ENCODE measurements at regions not wholly inside any gene's neighbourhood (a gene's known extent, or its start where the extent isn't known, plus 50 kb on each side); places are given as distances from the start of the nearest gene placed in this dataset.

DNA sequence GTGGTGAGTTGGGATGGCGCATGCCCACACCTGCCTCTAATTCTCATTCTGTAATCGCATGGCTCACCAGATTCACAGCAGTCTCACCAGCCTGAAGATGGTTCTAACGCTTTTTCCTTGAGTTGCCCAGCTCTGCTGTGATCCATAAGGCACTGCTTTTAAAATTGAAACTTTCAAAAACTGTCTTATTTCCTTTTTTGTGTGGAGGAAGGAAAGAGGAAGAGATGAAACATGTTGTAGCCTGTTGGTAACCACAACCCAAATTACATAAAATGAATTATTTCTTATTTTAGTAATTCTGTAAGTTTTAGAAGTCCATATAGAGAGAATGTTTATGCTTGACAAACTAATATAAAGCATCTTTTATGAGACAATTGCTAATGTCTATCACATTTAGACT, 165.4 kb downstream of the RBM43 start:
- no peak for TF ChIP-seq ZBTB17 (tag by site-specific recombination; IDR thresholded peaks at IDR 0.05)
- TF ChIP-seq ZNF48 (tag by site-specific recombination; IDR thresholded peaks at IDR 0.05): no peak
- no peak for TF ChIP-seq ZNF350 (tag by site-specific recombination; IDR thresholded peaks at IDR 0.05)
- TF ChIP-seq ZNF133 (tag by site-specific recombination; IDR thresholded peaks at IDR 0.05): no peak
- TF ChIP-seq ZNF791 (tag by site-specific recombination; IDR thresholded peaks at IDR 0.05): no peak
- TF ChIP-seq HOXA7 (CRISPR knock-in tag; IDR thresholded peaks at IDR 0.05; ENCODE audit: borderline replicate concordance): no peak
- no peak for TF ChIP-seq YY1 (tag by site-specific recombination; IDR thresholded peaks at IDR 0.05)
- TF ChIP-seq ZBTB7A (tag by site-specific recombination; IDR thresholded peaks at IDR 0.05; ENCODE audit: low read depth): no peak
- no peak for TF ChIP-seq SP2 (tag by site-specific recombination; IDR thresholded peaks at IDR 0.05)
- TF ChIP-seq KLF16 (tag by site-specific recombination; IDR thresholded peaks at IDR 0.05): no peak
- no peak for TF ChIP-seq GLI4 (tag by site-specific recombination; IDR thresholded peaks at IDR 0.05)
- TF ChIP-seq ZNF785 (tag by site-specific recombination; IDR thresholded peaks at IDR 0.05): no peak
- TF ChIP-seq, protein P1, sequence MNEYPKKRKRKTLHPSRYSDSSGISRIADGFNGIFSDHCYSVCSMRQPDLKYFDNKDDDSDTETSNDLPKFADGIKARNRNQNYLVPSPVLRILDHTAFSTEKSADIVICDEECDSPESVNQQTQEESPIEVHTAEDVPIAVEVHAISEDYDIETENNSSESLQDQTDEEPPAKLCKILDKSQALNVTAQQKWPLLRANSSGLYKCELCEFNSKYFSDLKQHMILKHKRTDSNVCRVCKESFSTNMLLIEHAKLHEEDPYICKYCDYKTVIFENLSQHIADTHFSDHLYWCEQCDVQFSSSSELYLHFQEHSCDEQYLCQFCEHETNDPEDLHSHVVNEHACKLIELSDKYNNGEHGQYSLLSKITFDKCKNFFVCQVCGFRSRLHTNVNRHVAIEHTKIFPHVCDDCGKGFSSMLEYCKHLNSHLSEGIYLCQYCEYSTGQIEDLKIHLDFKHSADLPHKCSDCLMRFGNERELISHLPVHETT (tag by site-specific recombination; IDR thresholded peaks at IDR 0.05): no peak
- TF ChIP-seq MEIS1 (CRISPR knock-in tag; IDR thresholded peaks at IDR 0.05; ENCODE audit: borderline replicate concordance): no peak
- TF ChIP-seq BCL11B (tag by site-specific recombination; IDR thresholded peaks at IDR 0.05; ENCODE audit: low read depth): no peak
- TF ChIP-seq, protein P2, sequence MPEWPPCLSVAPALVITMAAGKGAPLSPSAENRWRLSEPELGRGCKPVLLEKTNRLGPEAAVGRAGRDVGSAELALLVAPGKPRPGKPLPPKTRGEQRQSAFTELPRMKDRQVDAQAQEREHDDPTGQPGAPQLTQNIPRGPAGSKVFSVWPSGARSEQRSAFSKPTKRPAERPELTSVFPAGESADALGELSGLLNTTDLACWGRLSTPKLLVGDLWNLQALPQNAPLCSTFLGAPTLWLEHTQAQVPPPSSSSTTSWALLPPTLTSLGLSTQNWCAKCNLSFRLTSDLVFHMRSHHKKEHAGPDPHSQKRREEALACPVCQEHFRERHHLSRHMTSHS (tag by site-specific recombination; IDR thresholded peaks at IDR 0.05): no peak
- TF ChIP-seq ZNF548 (tag by site-specific recombination; IDR thresholded peaks at IDR 0.05): no peak
- no peak for TF ChIP-seq ZNF76 (tag by site-specific recombination; IDR thresholded peaks at IDR 0.05; ENCODE audit: borderline replicate concordance, low read depth)
- TF ChIP-seq ZNF658 (tag by site-specific recombination; IDR thresholded peaks at IDR 0.05): no peak
- H3K9me3 ChIP-seq (ENCODE audit: control insufficient read depth, insufficient read depth, low read depth, low read length): no peaks in the 10 kb centered on the region
- CTCF ChIA-PET: no interaction called here
- H3K27ac ChIP-seq (ENCODE audit: extremely low read depth, low read depth, low read length): no peak overlapping the region
- no peaks in the 10 kb centered on the region for H3K4me1 ChIP-seq (ENCODE audit: control insufficient read depth, insufficient read depth, low read length)
- H3K36me3 ChIP-seq (ENCODE audit: control insufficient read depth in 2 of 2, insufficient read depth in 1 of 2, low read length in 2 of 2): no peaks in the 10 kb centered on the region
- POLR2A ChIA-PET: no interaction called here
- H3K4me3 ChIP-seq (ENCODE audit: low read depth, low read length): no peak overlapping the region

DNA sequence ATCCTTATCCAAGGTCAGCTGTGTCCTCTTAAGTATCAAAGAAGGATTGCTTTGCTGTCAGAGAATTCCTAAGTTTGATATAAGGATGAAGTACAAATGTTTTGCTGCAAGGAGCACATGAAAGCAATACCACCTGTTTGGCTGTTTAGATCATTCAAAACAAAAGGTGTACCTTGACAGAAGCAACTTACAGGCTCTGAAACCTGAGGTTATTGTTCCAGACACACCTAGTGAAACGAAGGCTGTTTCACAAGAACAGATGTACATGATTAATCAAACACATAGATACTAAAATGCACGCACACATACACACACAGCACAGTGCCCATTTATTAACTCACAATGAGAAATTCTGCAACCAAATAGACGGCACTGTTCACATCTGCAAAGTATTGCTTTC, 166.2 kb downstream of the RBM43 start:
- Histone ChIP-seq H3K36me3 (ENCODE audit: control insufficient read depth in 2 of 2, insufficient read depth in 1 of 2, low read length in 2 of 2) (no peaks in the 10 kb centered on the region), H3K9me3 (ENCODE audit: control insufficient read depth, insufficient read depth, low read depth, low read length) (no peaks in the 10 kb centered on the region), H3K4me1 (ENCODE audit: control insufficient read depth, insufficient read depth, low read length) (no peaks in the 10 kb centered on the region), H3K4me3 (ENCODE audit: low read depth, low read length) (no peak overlapping the region), H3K27ac (ENCODE audit: extremely low read depth, low read depth, low read length) (no peak overlapping the region)
- ChIA-PET POLR2A (no interaction called here), CTCF (interaction anchor here (0.5 to 0.7 kb wide), 2 partner anchors 144 to 465 kb away, joined by 3 to 5 read pairs; no protein-coding TSS in a partner anchor)
- no peak for TF ChIP-seq ZNF146 (tag by site-specific recombination; IDR thresholded peaks at IDR 0.05)
- TF ChIP-seq ZNF830 (tag by site-specific recombination; IDR thresholded peaks at IDR 0.05; ENCODE audit: low read depth): no peak
- no peak for TF ChIP-seq YY2 (tag by site-specific recombination; IDR thresholded peaks at IDR 0.05)
- TF ChIP-seq ZNF768 (tag by site-specific recombination; IDR thresholded peaks at IDR 0.05): no peak
- TF ChIP-seq, protein P3, sequence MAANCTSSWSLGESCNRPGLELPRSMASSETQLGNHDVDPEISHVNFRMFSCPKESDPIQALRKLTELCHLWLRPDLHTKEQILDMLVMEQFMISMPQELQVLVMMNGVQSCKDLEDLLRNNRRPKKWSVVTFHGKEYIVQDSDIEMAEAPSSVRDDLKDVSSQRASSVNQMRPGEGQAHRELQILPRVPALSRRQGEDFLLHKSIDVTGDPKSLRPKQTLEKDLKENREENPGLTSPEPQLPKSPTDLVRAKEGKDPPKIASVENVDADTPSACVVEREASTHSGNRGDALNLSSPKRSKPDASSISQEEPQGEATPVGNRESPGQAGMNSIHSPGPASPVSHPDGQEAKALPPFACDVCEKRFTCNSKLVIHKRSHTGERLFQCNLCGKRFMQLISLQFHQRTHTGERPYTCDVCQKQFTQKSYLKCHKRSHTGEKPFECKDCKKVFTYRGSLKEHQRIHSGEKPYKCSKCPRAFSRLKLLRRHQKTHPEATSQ (tag by site-specific recombination; IDR thresholded peaks at IDR 0.05): no peak
- TF ChIP-seq ZNF501 (tag by site-specific recombination; IDR thresholded peaks at IDR 0.05): no peak
- TF ChIP-seq ZNF416 (tag by site-specific recombination; IDR thresholded peaks at IDR 0.05): no peak
- no peak for TF ChIP-seq ZNF530 (tag by site-specific recombination; IDR thresholded peaks at IDR 0.05; ENCODE audit: low read depth)
- TF ChIP-seq ZNF335 (tag by site-specific recombination; conservative IDR thresholded peaks at IDR 0.05): no peak
- no peak for TF ChIP-seq ZNF324 (tag by site-specific recombination; IDR thresholded peaks at IDR 0.05)
- TF ChIP-seq ZNF792 (tag by site-specific recombination; IDR thresholded peaks at IDR 0.05): no peak
- TF ChIP-seq, protein P4, sequence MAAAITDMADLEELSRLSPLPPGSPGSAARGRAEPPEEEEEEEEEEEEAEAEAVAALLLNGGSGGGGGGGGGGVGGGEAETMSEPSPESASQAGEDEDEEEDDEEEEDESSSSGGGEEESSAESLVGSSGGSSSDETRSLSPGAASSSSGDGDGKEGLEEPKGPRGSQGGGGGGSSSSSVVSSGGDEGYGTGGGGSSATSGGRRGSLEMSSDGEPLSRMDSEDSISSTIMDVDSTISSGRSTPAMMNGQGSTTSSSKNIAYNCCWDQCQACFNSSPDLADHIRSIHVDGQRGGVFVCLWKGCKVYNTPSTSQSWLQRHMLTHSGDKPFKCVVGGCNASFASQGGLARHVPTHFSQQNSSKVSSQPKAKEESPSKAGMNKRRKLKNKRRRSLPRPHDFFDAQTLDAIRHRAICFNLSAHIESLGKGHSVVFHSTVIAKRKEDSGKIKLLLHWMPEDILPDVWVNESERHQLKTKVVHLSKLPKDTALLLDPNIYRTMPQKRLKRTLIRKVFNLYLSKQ (tag by site-specific recombination; IDR thresholded peaks at IDR 0.05; ENCODE audit: borderline replicate concordance): no peak
- no peak for TF ChIP-seq HOXC10 (CRISPR knock-in tag; IDR thresholded peaks at IDR 0.05)

Measured in HEK293 (cell line).